A673 (cell line): ENCODE measurements at regions not wholly inside any gene's neighbourhood (a gene's known extent, or its start where the extent isn't known, plus 50 kb on each side); places are given as distances from the start of the nearest gene placed in this dataset.

Experiments
- BruUV-seq: library from RNA; stranded (reverse); fragments of 400-500 nt; replicated peaks from 2 replicates; lab custom pipeline; 2021; lab: Mats Ljungman, UMichigan
- CTCF ChIA-PET: fragments of 300-600 bp; sonication (Branson Sonifier 250); formaldehyde crosslinking; loops from one replicate; lab custom pipeline; 2022; ENCODE audit warnings: antibody characterized with exemption; lab: Charles Lee
- POLR2A ChIA-PET: fragments of 300-600 bp; sonication (Branson Sonifier 250); formaldehyde crosslinking; loops from one replicate; lab custom pipeline; 2022; ENCODE audit warnings: antibody characterized with exemption; ENCODE audit not compliant: low non-redundant PET; lab: Charles Lee
- DNase-seq: peaks from one replicate; pipeline ENCODE4 v3.0.0-alpha.2; 2015; ENCODE audit warnings: low spot score
- H3K27ac ChIP-seq: fragments of 200-600 bp; sonication (generic); 2 replicates; pipeline ENCODE4 v1.5.1; 2016; ENCODE audit warnings: mixed run types, low read depth, mild to moderate bottlenecking, mixed read lengths, antibody characterized with exemption, low read length; ENCODE audit not compliant: poor library complexity, severe bottlenecking
- H3K27me3 ChIP-seq: fragments of 200-600 bp; sonication (generic); replicated peaks from 2 replicates; pipeline ENCODE4 v1.6.1; 2017; ENCODE audit warnings: mixed run types, low read depth, mild to moderate bottlenecking, mixed read lengths, antibody characterized with exemption, low read length; ENCODE audit not compliant: insufficient read depth, poor library complexity
- H3K36me3 ChIP-seq: fragments of 200-600 bp; sonication (generic); 2 replicates; pipeline ENCODE4 v1.6.1; 2016; ENCODE audit warnings: mixed run types, mild to moderate bottlenecking, mixed read lengths, antibody characterized with exemption, low read length; ENCODE audit not compliant: insufficient read depth, poor library complexity, severe bottlenecking
- H3K4me1 ChIP-seq: fragments of 200-600 bp; sonication (generic); 2 replicates; pipeline ENCODE4 v1.6.1; 2017; ENCODE audit warnings: mixed run types, mild to moderate bottlenecking, mixed read lengths, antibody characterized with exemption, low read length; ENCODE audit not compliant: insufficient read depth, poor library complexity, severe bottlenecking
- H3K4me3 ChIP-seq: fragments of 200-600 bp; sonication (generic); 2 replicates; pipeline ENCODE4 v1.5.1; 2016; ENCODE audit warnings: low read depth, mixed run types, mild to moderate bottlenecking, mixed read lengths, low read length; ENCODE audit not compliant: poor library complexity, severe bottlenecking
- H3K9me3 ChIP-seq: fragments of 200-600 bp; sonication (generic); 2 replicates; pipeline ENCODE4 v1.6.1; 2016; ENCODE audit warnings: mixed run types, low read depth, mild to moderate bottlenecking, mixed read lengths, antibody characterized with exemption, low read length; ENCODE audit not compliant: poor library complexity, severe bottlenecking
- EZH2 ChIP-seq: fragments of 200-600 bp; sonication (generic); IDR thresholded peaks from 2 replicates; pipeline ENCODE4 v1.6.1; 2017; ENCODE audit warnings: borderline replicate concordance, low read depth, mild to moderate bottlenecking, mixed read lengths, antibody characterized with exemption, low read length; ENCODE audit not compliant: poor library complexity, severe bottlenecking
- intact Hi-C: fragments of 100-400 bp; cut with micrococcal nuclease; formaldehyde crosslinking; loops from one replicate; pipeline ENCODE4 v1.10.0; 2022; ENCODE audit not compliant: unreplicated experiment
- TF ChIP-seq, protein P1 (sequence below): fragments of 300-800, 200-600 bp; sonication (generic); conservative IDR thresholded peaks from 2 replicates; pipeline ENCODE4 v1.5.1; 2017; ENCODE audit warnings: low read depth, mild to moderate bottlenecking, antibody characterized with exemption, low read length, moderate library complexity, mixed read lengths

DNA sequence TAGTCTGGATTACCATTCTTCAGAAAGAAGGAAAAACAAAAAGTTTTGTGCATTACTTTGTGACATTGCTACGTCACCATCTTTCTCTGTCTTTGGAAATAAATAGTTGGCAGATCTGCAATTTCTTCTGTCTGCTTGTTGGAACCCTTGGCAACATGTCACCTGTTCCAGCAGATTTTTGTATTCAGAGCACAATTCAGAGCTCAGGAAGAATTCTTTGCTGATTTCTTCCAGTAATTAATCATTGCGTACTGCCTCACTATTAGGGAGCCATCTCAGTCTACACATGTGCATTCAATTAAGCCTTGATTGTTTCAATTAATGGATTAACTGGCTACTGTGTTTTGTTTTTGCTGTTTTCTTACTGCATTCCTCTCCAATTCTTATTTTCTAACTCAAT is 467.2 kb downstream of the CDH8 start:
- ChIA-PET CTCF (no interaction called here), POLR2A (no interaction called here)
- no peaks in the 10 kb centered on the region for H3K27me3 ChIP-seq
- H3K36me3 ChIP-seq: no peaks in the 10 kb centered on the region
- H3K27ac ChIP-seq: no peak overlapping the region
- no TSS peak for BruUV-seq
- intact Hi-C loops: no loop called here
- H3K4me3 ChIP-seq: no peak overlapping the region
- no peak for TF ChIP-seq EZH2
- TF ChIP-seq, protein P1, sequence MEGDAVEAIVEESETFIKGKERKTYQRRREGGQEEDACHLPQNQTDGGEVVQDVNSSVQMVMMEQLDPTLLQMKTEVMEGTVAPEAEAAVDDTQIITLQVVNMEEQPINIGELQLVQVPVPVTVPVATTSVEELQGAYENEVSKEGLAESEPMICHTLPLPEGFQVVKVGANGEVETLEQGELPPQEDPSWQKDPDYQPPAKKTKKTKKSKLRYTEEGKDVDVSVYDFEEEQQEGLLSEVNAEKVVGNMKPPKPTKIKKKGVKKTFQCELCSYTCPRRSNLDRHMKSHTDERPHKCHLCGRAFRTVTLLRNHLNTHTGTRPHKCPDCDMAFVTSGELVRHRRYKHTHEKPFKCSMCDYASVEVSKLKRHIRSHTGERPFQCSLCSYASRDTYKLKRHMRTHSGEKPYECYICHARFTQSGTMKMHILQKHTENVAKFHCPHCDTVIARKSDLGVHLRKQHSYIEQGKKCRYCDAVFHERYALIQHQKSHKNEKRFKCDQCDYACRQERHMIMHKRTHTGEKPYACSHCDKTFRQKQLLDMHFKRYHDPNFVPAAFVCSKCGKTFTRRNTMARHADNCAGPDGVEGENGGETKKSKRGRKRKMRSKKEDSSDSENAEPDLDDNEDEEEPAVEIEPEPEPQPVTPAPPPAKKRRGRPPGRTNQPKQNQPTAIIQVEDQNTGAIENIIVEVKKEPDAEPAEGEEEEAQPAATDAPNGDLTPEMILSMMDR: no peak
- no peaks in the 10 kb centered on the region for H3K9me3 ChIP-seq
- DNase-seq: no peak
- H3K4me1 ChIP-seq: no peaks in the 10 kb centered on the region

DNA sequence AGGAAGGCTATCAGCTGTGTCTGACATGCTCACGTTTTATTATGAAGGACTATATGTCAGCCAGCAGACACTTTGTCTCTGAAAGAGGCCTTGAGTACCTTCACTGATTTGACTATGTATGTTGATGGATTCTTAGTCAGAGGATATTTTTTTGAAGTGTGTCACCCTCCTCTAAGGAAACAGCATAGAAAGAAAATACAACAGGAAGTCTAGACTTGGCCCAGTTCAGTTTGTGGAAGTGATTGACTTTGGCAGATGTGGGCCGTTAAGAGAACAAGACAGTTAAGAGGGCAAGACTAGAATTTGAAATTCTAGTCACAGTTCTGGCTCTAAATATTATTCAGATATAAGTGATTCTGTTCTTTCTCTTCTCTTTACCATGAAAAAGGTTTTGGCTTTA is 471.5 kb downstream of the CDH8 start:
- H3K27ac ChIP-seq: no peak overlapping the region
- intact Hi-C loops: no loop called here
- H3K27me3 ChIP-seq: no peaks in the 10 kb centered on the region
- H3K4me1 ChIP-seq: no peaks in the 10 kb centered on the region
- no peaks in the 10 kb centered on the region for H3K36me3 ChIP-seq
- no peak for DNase-seq
- POLR2A ChIA-PET: no interaction called here
- CTCF ChIA-PET: no interaction called here
- BruUV-seq: no TSS peak
- no peak overlapping the region for H3K4me3 ChIP-seq
- H3K9me3 ChIP-seq: no peaks in the 10 kb centered on the region
- TF ChIP-seq, protein P1: no peak
- TF ChIP-seq EZH2: no peak

DNA sequence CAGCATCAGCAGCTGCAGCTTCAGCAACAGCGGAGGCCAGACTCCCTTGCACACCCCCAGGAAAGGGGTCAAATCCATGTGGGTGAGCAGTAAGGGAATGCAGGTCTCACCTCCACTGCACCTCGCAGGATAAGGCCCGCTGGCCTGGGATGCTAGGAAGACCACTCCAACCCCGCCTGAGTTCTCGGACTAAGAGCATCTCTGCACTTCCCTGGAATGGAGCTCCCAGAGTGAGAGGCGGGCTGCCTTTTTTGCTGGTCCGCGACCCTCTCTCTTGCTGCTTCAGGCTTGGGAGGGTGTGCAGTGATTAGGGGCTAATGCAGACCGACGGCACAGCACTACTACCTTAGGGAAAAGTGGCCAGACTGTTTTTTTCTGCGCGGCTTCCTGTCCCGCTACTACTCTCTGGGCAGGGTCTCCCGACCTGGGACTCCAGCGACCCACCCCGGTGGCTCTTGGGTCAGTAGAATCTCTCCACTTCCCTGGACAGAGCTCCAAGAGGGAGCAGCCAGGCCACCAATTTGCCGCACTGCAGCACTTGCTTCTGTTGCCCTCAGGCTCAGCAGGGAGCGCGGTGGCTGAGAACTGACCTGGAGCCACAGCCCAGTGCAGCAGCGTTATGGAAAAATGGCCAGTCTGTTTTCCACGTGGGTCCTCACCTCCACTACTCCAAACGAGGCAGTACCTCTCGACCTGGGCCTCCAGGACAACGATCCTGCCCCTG is 480.4 kb downstream of the CDH8 start:
- no peak for TF ChIP-seq EZH2
- TF ChIP-seq, protein P1: no peak
- POLR2A ChIA-PET: no interaction called here
- intact Hi-C loops: no loop called here
- Histone ChIP-seq H3K4me1 (no peaks in the 10 kb centered on the region), H3K27ac (no peak overlapping the region), H3K9me3 (no peaks in the 10 kb centered on the region), H3K36me3 (no peaks in the 10 kb centered on the region), H3K27me3 (no peaks in the 10 kb centered on the region), H3K4me3 (no peak overlapping the region)
- BruUV-seq: no TSS peak
- DNase-seq: no peak
- CTCF ChIA-PET: no interaction called here
